ENCODE measurements at regions not wholly inside any gene's neighbourhood (a gene's known extent, or its start where the extent isn't known, plus 50 kb on each side); places are given as distances from the start of the nearest gene placed in this dataset.

DNA sequence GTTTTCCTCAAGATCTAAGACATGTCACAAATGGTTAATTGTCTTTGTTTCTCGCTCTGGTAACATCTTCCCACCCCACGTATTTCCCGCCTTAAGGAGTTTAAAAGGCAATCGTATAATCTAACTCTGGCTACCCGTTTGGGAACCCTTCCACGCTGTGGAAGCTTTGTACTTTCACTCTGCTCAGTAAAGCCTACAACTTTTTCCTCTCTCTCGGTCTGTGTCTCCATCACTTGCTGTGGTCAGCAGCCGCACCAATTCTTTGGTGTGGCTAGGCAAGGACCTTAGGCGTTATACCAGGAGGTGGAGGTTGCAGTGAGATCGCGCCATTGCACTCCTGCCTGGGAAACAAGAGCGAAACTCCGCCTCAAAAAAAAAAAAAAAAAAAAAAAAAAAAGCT is 1430.1 kb downstream of the LRRC4C start:
- H3K4me3 ChIP-seq (replicated peaks in 1 of 2; ENCODE audit: low read depth in 2 of 2, low read length in 2 of 2) = no peak overlapping the region
- TF ChIP-seq, protein P1, sequence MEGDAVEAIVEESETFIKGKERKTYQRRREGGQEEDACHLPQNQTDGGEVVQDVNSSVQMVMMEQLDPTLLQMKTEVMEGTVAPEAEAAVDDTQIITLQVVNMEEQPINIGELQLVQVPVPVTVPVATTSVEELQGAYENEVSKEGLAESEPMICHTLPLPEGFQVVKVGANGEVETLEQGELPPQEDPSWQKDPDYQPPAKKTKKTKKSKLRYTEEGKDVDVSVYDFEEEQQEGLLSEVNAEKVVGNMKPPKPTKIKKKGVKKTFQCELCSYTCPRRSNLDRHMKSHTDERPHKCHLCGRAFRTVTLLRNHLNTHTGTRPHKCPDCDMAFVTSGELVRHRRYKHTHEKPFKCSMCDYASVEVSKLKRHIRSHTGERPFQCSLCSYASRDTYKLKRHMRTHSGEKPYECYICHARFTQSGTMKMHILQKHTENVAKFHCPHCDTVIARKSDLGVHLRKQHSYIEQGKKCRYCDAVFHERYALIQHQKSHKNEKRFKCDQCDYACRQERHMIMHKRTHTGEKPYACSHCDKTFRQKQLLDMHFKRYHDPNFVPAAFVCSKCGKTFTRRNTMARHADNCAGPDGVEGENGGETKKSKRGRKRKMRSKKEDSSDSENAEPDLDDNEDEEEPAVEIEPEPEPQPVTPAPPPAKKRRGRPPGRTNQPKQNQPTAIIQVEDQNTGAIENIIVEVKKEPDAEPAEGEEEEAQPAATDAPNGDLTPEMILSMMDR (IDR thresholded peaks at IDR 0.05; ENCODE audit: low read depth, low read length) = no peak
- no peak for DNase-seq (ENCODE audit: low read depth in 2 of 2)

DNA sequence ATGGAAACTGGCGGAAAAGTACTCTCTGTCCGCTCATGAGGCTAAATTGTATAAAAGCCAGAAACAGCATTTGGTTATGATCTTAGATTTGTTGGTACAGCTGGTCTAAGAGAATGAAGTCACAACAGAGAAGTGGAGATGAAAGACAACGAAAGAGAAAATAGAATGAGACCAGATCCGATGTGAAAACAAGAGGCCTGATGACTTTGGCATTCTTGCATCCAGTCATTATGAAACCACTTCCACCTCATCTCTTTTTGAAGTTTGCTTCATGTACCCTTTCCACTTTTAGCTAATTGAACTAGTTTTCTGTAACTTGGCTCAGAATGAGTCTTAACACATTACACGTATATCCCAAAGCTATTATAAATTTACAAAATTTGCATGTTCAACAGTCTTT is 1431.7 kb downstream of the LRRC4C start:
- TF ChIP-seq, protein P1 (IDR thresholded peaks at IDR 0.05; ENCODE audit: low read depth, low read length) = no peak
- no peak overlapping the region for H3K4me3 ChIP-seq (replicated peaks in 1 of 2; ENCODE audit: low read depth in 2 of 2, low read length in 2 of 2)
- no peak for DNase-seq (ENCODE audit: low read depth in 2 of 2)

DNA sequence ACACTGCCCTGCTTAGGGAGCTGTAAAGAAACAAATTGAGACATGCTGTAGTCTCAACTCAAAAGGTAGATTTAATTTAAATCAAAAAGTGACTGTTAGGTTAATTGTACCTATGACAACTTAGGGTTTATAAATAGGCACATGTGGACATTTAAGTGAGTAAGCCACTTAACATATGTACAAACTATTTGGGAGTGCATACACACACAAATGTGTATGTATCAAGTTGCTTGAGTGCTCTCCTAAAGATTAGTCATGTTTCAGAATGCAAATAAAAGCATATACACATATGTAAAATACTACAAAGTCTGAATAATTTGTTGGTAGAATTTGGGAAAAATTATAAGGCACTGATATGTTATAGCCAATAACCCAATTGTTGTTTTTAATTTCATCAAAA is 1435.7 kb downstream of the LRRC4C start:
- no peak for DNase-seq (ENCODE audit: low read depth in 2 of 2)

DNA sequence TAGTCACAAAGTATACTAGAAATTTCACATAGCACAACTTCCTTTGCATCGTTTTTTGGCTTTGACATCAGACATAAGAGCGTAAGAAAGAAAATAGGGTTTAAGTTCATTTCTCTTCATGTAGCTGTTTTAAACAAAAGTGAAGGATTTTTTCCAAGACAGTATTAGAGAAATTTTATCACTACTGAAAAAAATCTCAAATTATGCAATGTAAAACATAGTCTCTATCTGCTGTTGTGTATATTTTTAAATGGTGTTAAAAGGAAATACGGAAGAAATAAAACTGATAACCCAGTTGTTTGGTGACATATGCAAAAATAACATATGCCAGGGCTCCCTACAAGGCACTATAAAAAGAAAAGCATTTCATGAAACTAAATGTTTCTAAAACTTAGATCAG is 1449.4 kb downstream of the LRRC4C start:
- no peak overlapping the region for H3K4me3 ChIP-seq (replicated peaks in 1 of 2; ENCODE audit: low read depth in 2 of 2, low read length in 2 of 2)
- TF ChIP-seq, protein P1 (IDR thresholded peaks at IDR 0.05; ENCODE audit: low read depth, low read length) = no peak
- no peak for DNase-seq (ENCODE audit: low read depth in 2 of 2)

More for the DNA sequence above, 1435.7 kb downstream of the LRRC4C start:
- H3K4me3 ChIP-seq (replicated peaks in 1 of 2; ENCODE audit: low read depth in 2 of 2, low read length in 2 of 2) = no peak overlapping the region
- TF ChIP-seq, protein P1 (IDR thresholded peaks at IDR 0.05; ENCODE audit: low read depth, low read length) = no peak

DNA sequence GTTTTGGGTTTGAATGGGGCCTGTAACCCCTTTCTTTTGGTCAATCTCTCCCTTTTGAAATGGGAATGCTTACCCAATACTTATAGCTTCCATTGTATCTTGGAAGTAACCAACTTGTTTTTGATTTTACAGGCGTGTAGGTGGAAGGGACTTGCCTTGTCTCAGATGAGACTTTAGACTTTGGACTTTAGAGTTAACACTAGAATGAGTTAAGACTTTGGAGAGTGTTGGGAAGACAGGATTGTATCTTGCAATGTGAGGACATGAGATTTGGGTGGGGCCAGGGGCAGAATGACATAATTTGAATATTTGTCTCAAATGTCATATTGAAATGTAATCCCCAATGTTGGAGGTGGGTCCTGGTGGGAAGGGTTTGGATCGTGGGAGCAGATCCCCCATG is 1466.9 kb downstream of the LRRC4C start:
- TF ChIP-seq, protein P1 (IDR thresholded peaks at IDR 0.05; ENCODE audit: low read depth, low read length) = no peak
- DNase-seq (ENCODE audit: low read depth in 2 of 2) = no peak

DNA sequence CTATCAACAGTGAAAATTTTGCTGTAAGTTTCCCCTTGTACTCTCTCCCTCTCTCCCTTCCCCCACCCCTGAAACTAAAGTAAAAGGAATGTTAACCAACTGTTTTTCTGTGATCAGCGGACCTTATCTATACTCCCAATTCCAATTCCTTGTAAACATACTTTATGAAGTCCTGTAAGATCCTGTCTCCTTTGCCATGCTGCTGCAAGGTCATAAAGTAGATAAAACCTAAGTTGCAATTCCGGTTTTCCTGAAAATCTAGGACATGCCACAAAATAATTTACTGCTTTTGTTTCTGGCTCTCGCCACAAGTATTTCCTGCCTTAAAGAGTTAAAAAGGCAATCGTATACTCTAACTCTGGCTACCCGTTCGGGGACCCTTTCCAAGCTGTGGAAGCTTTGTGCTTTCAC is 1469.0 kb downstream of the LRRC4C start:
- H3K4me3 ChIP-seq (replicated peaks in 1 of 2; ENCODE audit: low read depth in 2 of 2, low read length in 2 of 2) = no peak overlapping the region
- DNase-seq (ENCODE audit: low read depth in 2 of 2) = no peak
- TF ChIP-seq, protein P1 (IDR thresholded peaks at IDR 0.05; ENCODE audit: low read depth, low read length) = no peak

More for the DNA sequence above, 1466.9 kb downstream of the LRRC4C start:
- no peak overlapping the region for H3K4me3 ChIP-seq (replicated peaks in 1 of 2; ENCODE audit: low read depth in 2 of 2, low read length in 2 of 2)

DNA sequence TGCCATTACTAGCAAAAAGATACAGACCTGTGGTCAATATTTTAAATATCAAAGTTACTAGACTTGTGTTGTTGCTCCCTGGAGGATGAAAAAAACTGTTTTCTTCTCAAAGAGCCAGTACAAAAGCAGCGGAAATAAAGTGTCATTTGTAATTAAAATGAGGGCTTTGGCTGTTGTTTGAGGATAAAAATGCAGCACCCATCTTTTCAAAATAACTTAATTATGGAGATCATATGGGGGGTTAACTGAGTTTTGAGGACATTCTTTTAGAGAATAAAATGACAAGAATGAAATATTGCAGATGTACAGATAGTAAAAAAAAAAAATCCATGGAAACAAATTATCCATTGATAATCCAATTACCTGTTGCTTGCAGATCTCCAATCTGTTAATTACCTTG is 1484.4 kb downstream of the LRRC4C start:
- no peak overlapping the region for H3K4me3 ChIP-seq (replicated peaks in 1 of 2; ENCODE audit: low read depth in 2 of 2, low read length in 2 of 2)
- no peak for DNase-seq (ENCODE audit: low read depth in 2 of 2)
- TF ChIP-seq, protein P1 (IDR thresholded peaks at IDR 0.05; ENCODE audit: low read depth, low read length) = no peak

All from cardiac fibroblast (primary cell).